BLaER1 treated with 17β-estradiol and CSF1 and Interleukin-3, amounts not matched to agents 10 nM and 100 nM (cell line): ENCODE measurements at regions not wholly inside any gene's neighbourhood (a gene's known extent, or its start where the extent isn't known, plus 50 kb on each side); places are given as distances from the start of the nearest gene placed in this dataset.
"Not testable (repeated sequence)": the region's sequence is repeated elsewhere in the genome, so short reads cannot be mapped to it uniquely, and the experiment has no call there.

Experiments
- H3K27ac ChIP-seq, 11 experiments: shearing (Covaris generic); formaldehyde crosslinking; 2 replicates each; pipeline ENCODE4 v1.8.1; 2022
- H3K27me3 ChIP-seq, 11 experiments: shearing (Covaris generic); formaldehyde crosslinking; 2 replicates each; pipeline ENCODE4 v1.8.1; 2022
- H3K36me3 ChIP-seq, 11 experiments: shearing (Covaris generic); formaldehyde crosslinking; 2 replicates each; pipeline ENCODE4 v1.8.1; 2022
- H3K4me1 ChIP-seq, 10 experiments: shearing (Covaris generic); formaldehyde crosslinking; 2 replicates each; pipeline ENCODE4 v1.8.1; 2022
- H3K4me2 ChIP-seq, 11 experiments: shearing (Covaris generic); formaldehyde crosslinking; 2 replicates each; pipeline ENCODE4 v1.8.1; 2022
- H3K4me3 ChIP-seq, 10 experiments: shearing (Covaris generic); formaldehyde crosslinking; 2 replicates each; pipeline ENCODE4 v1.8.1; 2022
- H3K9ac ChIP-seq, 11 experiments: shearing (Covaris generic); formaldehyde crosslinking; 2 replicates each; pipeline ENCODE4 v1.8.1; 2022
- H3K9me3 ChIP-seq, 11 experiments: shearing (Covaris generic); formaldehyde crosslinking; replicated peaks in 1 of 11; 2 replicates each; pipeline ENCODE4 v1.8.1; 2022
- H4K20me1 ChIP-seq, 11 experiments: shearing (Covaris generic); formaldehyde crosslinking; 2 replicates each; pipeline ENCODE4 v1.8.1; 2022
- Cebpa-rat ChIP-seq, 11 experiments: shearing (Covaris generic); IDR thresholded peaks; 2 replicates each; pipeline ENCODE4 v1.8.1; 2022

- Histone ChIP-seq H3K27me3 (no peaks in the 10 kb centered on the region), H3K27ac (no peak overlapping the region), H3K4me3 (no peak overlapping the region), H4K20me1 (no peaks in the 10 kb centered on the region), H3K4me2 (no peak overlapping the region), H3K36me3 (no peaks in the 10 kb centered on the region), H3K4me1 (no peaks in the 10 kb centered on the region), H3K9ac (no peak overlapping the region), H3K9me3 (0 out of 22 replicates have a peak, but pooled peaks cover 0 to 3% (median 0%) of the 10 kb centered on the region in 11 experiments)
- no peak for TF ChIP-seq Cebpa-rat (IDR thresholded peaks at IDR 0.05)
Observed at GRCh38 chr12:46898152-46898931, 72.5 kb upstream of the SLC38A4 start.

DNA sequence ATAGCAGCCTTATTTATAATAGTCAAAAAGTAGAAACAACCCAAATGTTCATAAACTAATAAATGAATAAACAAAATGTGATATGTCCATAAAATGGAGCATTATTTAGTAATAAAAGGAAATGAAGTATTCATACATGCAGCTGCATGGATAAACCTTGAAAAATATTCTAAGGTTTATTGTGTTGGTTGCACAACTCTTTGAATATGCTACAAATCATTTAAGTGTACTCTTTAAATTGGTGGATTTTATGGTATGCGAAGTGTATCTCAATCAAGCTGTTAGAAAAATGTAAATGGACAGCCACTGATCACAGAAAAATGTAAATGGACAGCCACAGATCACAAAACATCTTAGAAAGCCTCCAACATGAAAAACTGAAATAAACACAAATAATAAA, 73.2 kb upstream of the SLC38A4 start:
- Histone ChIP-seq H3K4me3 (no peak overlapping the region), H3K4me1 (no peaks in the 10 kb centered on the region), H3K9me3 (0 out of 22 replicates have a peak, but pooled peaks cover 0 to 3% (median 0%) of the 10 kb centered on the region in 11 experiments), H3K27me3 (no peaks in the 10 kb centered on the region), H4K20me1 (no peaks in the 10 kb centered on the region), H3K27ac (no peak overlapping the region), H3K4me2 (no peak overlapping the region), H3K36me3 (no peaks in the 10 kb centered on the region), H3K9ac (no peak overlapping the region)
- TF ChIP-seq Cebpa-rat (IDR thresholded peaks at IDR 0.05): no peak

DNA sequence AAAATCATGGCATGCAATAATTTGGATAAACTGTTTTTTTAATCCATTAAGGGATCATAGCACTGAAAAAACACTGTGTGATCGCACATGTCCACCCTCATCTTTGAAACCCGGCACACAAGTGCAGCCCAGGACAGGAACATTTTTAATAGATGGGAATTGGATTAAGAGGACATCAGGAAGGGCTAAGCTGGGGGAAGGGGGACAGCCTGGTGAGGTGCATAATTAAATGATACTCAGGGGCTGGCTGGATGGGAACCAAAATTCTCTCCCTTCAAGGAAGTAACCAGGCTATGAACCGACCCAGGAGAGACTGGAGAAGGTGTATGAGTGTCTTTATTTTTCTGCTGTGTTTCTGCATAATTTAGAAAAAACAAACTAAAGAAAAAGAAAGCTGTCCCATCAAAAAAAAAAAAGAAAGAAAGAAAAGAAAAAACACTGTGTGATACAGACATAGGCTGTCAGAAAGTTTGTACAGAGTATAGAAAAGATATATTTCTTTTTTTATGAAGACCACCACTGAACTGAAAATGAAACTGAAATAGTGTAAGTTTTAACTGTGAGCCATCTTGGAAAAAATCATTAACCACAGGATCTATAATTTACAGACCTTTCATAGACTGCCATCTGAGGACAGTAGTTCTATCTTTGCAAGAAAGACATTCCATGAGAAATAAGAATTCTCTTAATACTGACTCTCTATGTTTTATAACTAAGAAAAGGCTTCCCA, 75.1 kb upstream of the SLC38A4 start:
- H3K27ac ChIP-seq: no peak overlapping the region

DNA sequence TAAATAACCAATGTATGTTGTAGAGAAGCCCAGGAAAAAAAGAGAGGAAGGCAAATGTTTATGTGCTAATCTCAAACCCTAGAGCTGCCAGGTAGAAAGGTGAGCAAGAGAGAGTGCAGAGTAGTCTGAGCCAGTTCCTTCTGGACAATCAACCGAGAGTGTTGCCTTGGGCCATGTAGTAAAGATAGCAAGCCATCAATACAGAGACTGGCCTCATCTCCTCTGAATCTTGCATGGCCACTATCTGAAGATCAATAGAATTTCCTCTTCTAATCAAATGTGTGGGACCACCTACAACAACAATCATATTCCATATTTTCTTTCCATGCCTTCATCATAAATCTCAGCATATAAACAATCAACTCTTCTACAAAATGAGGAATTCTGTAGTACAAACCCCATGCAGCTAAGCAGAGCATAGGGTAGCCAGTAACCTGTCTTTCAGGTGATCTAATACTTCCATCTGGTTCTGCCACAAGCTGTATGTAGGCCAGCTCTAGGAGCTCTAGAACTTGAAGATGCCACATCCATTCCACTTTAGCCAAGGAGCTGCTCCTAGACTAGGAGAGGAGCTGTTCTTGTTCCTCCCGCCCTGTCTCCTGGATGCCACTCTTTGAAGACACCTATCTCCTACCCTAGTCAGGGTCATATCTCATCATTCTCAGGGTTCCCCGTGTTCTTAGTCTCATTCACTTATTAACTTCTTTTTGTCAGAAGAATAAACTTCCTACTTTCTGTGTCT, 75.8 kb upstream of the SLC38A4 start:
- no peak overlapping the region; a peak in 1 of 22 replicates for H3K4me2 ChIP-seq
- no peaks in the 10 kb centered on the region for H3K36me3 ChIP-seq
- H3K4me1 ChIP-seq: no peaks in the 10 kb centered on the region
- H3K27ac ChIP-seq: no peak overlapping the region
- no peak for TF ChIP-seq Cebpa-rat (IDR thresholded peaks at IDR 0.05)
- H4K20me1 ChIP-seq: no peaks in the 10 kb centered on the region
- no peak overlapping the region for H3K9ac ChIP-seq
- H3K4me3 ChIP-seq: no peak overlapping the region
- H3K9me3 ChIP-seq: 0 out of 22 replicates have a peak, but pooled peaks cover 0 to 3% (median 0%) of the 10 kb centered on the region in 11 experiments
- no peaks in the 10 kb centered on the region for H3K27me3 ChIP-seq

More for the DNA sequence above, 75.1 kb upstream of the SLC38A4 start:
- no peak overlapping the region for H3K4me3 ChIP-seq
- no peaks in the 10 kb centered on the region for H3K36me3 ChIP-seq
- no peaks in the 10 kb centered on the region for H3K27me3 ChIP-seq
- no peak for TF ChIP-seq Cebpa-rat (IDR thresholded peaks at IDR 0.05)
- no peak overlapping the region; a peak in 1 of 22 replicates for H3K4me2 ChIP-seq
- H3K4me1 ChIP-seq: no peaks in the 10 kb centered on the region
- H3K9ac ChIP-seq: no peak overlapping the region
- H3K9me3 ChIP-seq: 0 out of 22 replicates have a peak, but pooled peaks cover 0 to 3% (median 0%) of the 10 kb centered on the region in 11 experiments
- H4K20me1 ChIP-seq: no peaks in the 10 kb centered on the region

GRCh38 chr12:46903058-46903457, 77.3 kb upstream of the SLC38A4 start:
- no peaks in the 10 kb centered on the region for H3K9me3 ChIP-seq
- TF ChIP-seq Cebpa-rat (IDR thresholded peaks at IDR 0.05): no peak
- no peak overlapping the region for H3K4me2 ChIP-seq
- no peaks in the 10 kb centered on the region for H3K36me3 ChIP-seq
- H3K27ac ChIP-seq: no peak overlapping the region
- H3K9ac ChIP-seq: no peak overlapping the region
- no peak overlapping the region for H3K4me3 ChIP-seq
- H4K20me1 ChIP-seq: no peaks in the 10 kb centered on the region
- no peaks in the 10 kb centered on the region for H3K27me3 ChIP-seq
- no peaks in the 10 kb centered on the region for H3K4me1 ChIP-seq

GRCh38 chr12:46904406-46905238, 78.8 kb upstream of the SLC38A4 start:
- TF ChIP-seq Cebpa-rat (IDR thresholded peaks at IDR 0.05): no peak
- no peaks in the 10 kb centered on the region for H4K20me1 ChIP-seq
- H3K9ac ChIP-seq: no peak overlapping the region
- H3K4me3 ChIP-seq: no peak overlapping the region
- H3K4me2 ChIP-seq: no peak overlapping the region
- peaks cover 0 to 3% (median 0%) of the 10 kb centered on the region in 11 experiments; a peak in 2 of 22 replicates for H3K9me3 ChIP-seq
- H3K27me3 ChIP-seq: no peaks in the 10 kb centered on the region
- no peaks in the 10 kb centered on the region for H3K36me3 ChIP-seq
- H3K27ac ChIP-seq: no peak overlapping the region
- no peaks in the 10 kb centered on the region for H3K4me1 ChIP-seq

DNA sequence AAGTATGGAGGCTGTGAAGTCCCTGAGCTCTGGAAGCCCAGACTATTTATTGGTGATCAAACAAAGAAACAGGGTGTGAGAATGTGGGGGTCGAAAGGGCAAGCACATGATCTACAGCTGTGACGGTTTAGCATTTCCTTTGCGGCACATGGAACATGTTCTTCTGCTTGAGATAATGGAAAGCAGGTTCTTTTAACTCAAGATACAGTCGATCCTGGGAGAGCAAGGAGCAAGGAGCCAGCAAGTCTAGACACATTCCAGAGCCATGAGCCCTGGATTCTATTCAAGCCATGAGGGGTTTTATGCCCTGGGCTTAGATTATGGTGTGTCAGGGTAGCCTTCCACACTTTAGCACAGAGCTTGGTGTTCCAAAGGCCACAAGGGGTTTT, 79.4 kb upstream of the SLC38A4 start:
- H3K27ac ChIP-seq, H3K27me3 ChIP-seq, H3K9me3 ChIP-seq, H3K9ac ChIP-seq, H3K36me3 ChIP-seq, H3K4me2 ChIP-seq, H4K20me1 ChIP-seq, H3K4me1 ChIP-seq, H3K4me3 ChIP-seq: not testable (repeated sequence)

- Histone ChIP-seq H3K36me3 (no peaks in the 10 kb centered on the region), H3K4me3 (no peak overlapping the region), H3K9me3 (peaks cover 0 to 15% (median 9%) of the 10 kb centered on the region in 11 experiments; a peak in 8 of 22 replicates), H4K20me1 (no peaks in the 10 kb centered on the region), H3K27ac (no peak overlapping the region), H3K4me2 (no peak overlapping the region), H3K9ac (no peak overlapping the region), H3K4me1 (no peaks in the 10 kb centered on the region), H3K27me3 (no peaks in the 10 kb centered on the region)
- TF ChIP-seq Cebpa-rat (IDR thresholded peaks at IDR 0.05): no peak
Observed at GRCh38 chr12:46907791-46908190, 82.0 kb upstream of the SLC38A4 start.
